PC-9 (cell line): ENCODE measurements at regions not wholly inside any gene's neighbourhood (a gene's known extent, or its start where the extent isn't known, plus 50 kb on each side); places are given as distances from the start of the nearest gene placed in this dataset.

ENCODE experiments used
- BruUV-seq: library from RNA; stranded (reverse); fragments of 400-500 nt; replicated peaks from 2 replicates; lab custom pipeline; 2021; lab: Mats Ljungman, UMichigan
- CTCF ChIA-PET: fragments of 300-600 bp; sonication (Branson Sonifier 250); formaldehyde crosslinking; loops from one replicate; lab custom pipeline; 2022; ENCODE audit warnings: antibody characterized with exemption; lab: Charles Lee
- POLR2A ChIA-PET: fragments of 300-600 bp; sonication (Branson Sonifier 250); formaldehyde crosslinking; loops from one replicate; lab custom pipeline; 2022; ENCODE audit warnings: antibody characterized with exemption; ENCODE audit not compliant: unreplicated experiment; lab: Charles Lee
- DNase-seq, 2 experiments: peaks; one replicate each; pipeline versions ENCODE4 v3.0.0 to v3.0.0-alpha.2; 2015 to 2022; ENCODE audit warnings: mixed read lengths in 1 of 2
- H2AFZ ChIP-seq: fragments of 200-600 bp; sonication (generic); 2 replicates; pipeline ENCODE4 v1.8.1; 2017; ENCODE audit warnings: antibody characterized with exemption
- H3F3A ChIP-seq: fragments of 200-600 bp; sonication (generic); 2 replicates; pipeline ENCODE4 v1.8.1; 2017; ENCODE audit warnings: antibody characterized with exemption, mild to moderate bottlenecking, low read depth; ENCODE audit not compliant: insufficient read depth
- H3K27ac ChIP-seq: fragments of 200-600 bp; sonication (generic); 2 replicates; pipeline ENCODE4 v1.6.1; 2016; ENCODE audit warnings: mixed run types
- H3K27me3 ChIP-seq: fragments of 200-600 bp; sonication (generic); 2 replicates; pipeline ENCODE4 v1.6.1; 2016; ENCODE audit warnings: low read depth, mixed run types; ENCODE audit not compliant: insufficient read depth
- H3K36me3 ChIP-seq: fragments of 200-600 bp; sonication (generic); 2 replicates; pipeline ENCODE4 v1.6.1; 2016; ENCODE audit warnings: low read depth, mixed run types
- H3K4me1 ChIP-seq: fragments of 200-600 bp; sonication (generic); replicated peaks from 2 replicates; pipeline ENCODE4 v1.6.1; 2016; ENCODE audit warnings: mixed run types; ENCODE audit not compliant: insufficient read depth
- H3K4me2 ChIP-seq: fragments of 200-600 bp; sonication (generic); 2 replicates; pipeline ENCODE4 v1.6.1; 2017; ENCODE audit warnings: mixed run types
- H3K4me3 ChIP-seq: fragments of 200-600 bp; sonication (generic); 2 replicates; pipeline ENCODE4 v1.6.1; 2016; ENCODE audit warnings: mixed run types
- H3K79me2 ChIP-seq: fragments of 200-600 bp; sonication (generic); 2 replicates; pipeline ENCODE4 v1.6.1; 2017; ENCODE audit warnings: low read depth, mixed run types
- H3K9me2 ChIP-seq: fragments of 200-600 bp; sonication (generic); 2 replicates; pipeline ENCODE4 v1.8.1; 2017; ENCODE audit warnings: mild to moderate bottlenecking; ENCODE audit not compliant: insufficient read depth
- H3K9me3 ChIP-seq: fragments of 200-600 bp; sonication (generic); 2 replicates; pipeline ENCODE4 v1.8.1; 2016; ENCODE audit warnings: low read depth; ENCODE audit not compliant: insufficient read depth
- H4K20me1 ChIP-seq: fragments of 200-600 bp; sonication (generic); 2 replicates; pipeline ENCODE4 v1.8.1; 2017; ENCODE audit not compliant: insufficient read depth
- EZH2 ChIP-seq: fragments of 200-600 bp; sonication (generic); IDR thresholded peaks from 2 replicates; pipeline ENCODE4 v1.8.0; 2017; ENCODE audit warnings: antibody characterized with exemption, low read depth
- intact Hi-C: fragments of 100-400 bp; cut with micrococcal nuclease; formaldehyde crosslinking; loops from one replicate; pipeline ENCODE4 v1.10.0; 2022; ENCODE audit not compliant: unreplicated experiment
- TF ChIP-seq, protein P1 (sequence below): fragments of 200-600 bp; sonication (generic); conservative IDR thresholded peaks from 2 replicates; pipeline ENCODE4 v1.6.1; 2017; ENCODE audit warnings: mixed run types, antibody characterized with exemption, mild to moderate bottlenecking, moderate library complexity

DNA sequence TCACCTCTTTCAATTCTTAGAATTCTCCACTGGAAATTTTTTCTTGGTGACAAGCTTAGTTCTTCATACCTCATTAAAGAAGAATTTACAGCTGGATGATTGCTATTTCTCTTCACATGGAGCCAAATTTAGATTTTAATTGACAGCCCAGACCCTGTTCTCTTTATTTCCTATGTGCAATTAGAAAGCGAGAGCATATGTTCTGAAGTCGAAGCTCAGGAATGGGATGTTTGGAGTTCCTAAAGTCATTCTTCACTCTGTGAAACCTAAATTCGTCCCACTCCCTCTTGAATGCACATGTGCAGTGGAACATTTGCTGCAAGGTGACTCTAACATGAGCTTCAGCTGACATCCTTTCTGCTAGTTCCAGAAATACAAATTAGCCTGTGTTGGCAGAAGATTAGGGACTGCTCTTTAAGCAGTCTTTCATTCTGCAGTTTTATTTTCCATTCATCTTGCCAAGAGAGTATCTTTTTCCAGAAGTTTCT, 129.3 kb upstream of the KCNJ16 start:
- TF ChIP-seq, protein P1, sequence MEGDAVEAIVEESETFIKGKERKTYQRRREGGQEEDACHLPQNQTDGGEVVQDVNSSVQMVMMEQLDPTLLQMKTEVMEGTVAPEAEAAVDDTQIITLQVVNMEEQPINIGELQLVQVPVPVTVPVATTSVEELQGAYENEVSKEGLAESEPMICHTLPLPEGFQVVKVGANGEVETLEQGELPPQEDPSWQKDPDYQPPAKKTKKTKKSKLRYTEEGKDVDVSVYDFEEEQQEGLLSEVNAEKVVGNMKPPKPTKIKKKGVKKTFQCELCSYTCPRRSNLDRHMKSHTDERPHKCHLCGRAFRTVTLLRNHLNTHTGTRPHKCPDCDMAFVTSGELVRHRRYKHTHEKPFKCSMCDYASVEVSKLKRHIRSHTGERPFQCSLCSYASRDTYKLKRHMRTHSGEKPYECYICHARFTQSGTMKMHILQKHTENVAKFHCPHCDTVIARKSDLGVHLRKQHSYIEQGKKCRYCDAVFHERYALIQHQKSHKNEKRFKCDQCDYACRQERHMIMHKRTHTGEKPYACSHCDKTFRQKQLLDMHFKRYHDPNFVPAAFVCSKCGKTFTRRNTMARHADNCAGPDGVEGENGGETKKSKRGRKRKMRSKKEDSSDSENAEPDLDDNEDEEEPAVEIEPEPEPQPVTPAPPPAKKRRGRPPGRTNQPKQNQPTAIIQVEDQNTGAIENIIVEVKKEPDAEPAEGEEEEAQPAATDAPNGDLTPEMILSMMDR = no peak
- CTCF ChIA-PET = no interaction called here

DNA sequence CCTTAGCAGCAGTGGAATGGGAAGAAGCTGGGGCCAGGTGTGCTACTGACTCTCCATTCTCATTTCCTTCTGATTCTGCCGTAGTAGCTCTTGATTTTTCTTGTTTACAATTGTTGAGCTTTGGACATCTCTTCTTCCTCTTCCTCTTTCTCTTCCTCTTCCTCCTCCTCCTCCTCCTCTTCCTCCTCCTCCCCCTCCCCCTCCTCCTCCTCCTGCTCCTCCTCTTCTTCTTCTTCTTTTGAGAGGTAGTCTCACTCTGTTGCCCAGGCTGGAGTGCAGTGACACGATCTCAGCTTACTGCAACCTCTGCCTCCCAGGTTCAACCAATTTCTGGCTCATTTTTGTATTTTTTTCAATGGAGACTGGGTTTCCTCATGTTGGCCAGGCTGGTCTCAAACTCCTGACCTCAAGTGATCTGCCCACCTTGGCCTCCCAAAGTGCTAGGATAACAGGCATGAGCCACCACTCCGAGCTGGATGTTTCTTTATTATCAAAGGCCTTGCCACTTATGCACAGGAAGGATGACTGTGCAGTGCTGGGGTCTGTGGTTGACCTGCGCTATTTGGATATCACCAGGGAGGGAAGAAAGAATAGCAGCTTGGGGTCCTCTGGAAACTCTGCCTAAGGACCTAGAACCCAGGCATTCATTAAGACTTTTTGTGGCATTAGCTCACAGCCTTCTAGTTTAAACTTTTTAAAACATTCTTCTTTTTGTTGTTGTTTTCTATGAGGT, 127.8 kb upstream of the KCNJ16 start:
- TF ChIP-seq, protein P1 = no peak
- TF ChIP-seq EZH2 = no peak
- Histone ChIP-seq H3K79me2 (no peaks in the 10 kb centered on the region), H2AFZ (no peak overlapping the region), H3K9me3 (no peaks in the 10 kb centered on the region), H3K9me2 (no peaks in the 10 kb centered on the region), H3F3A (no peaks in the 10 kb centered on the region), H3K27ac (no peak overlapping the region), H3K36me3 (no peaks in the 10 kb centered on the region), H3K27me3 (no peaks in the 10 kb centered on the region), H3K4me2 (no peak overlapping the region), H3K4me1 (no peaks in the 10 kb centered on the region), H4K20me1 (no peaks in the 10 kb centered on the region), H3K4me3 (no peak overlapping the region)
- POLR2A ChIA-PET = no interaction called here
- no TSS peak for BruUV-seq
- CTCF ChIA-PET = no interaction called here
- DNase-seq = no peak
- intact Hi-C loops = no loop called here

More for the DNA sequence above, 129.3 kb upstream of the KCNJ16 start:
- intact Hi-C loops = no loop called here
- Histone ChIP-seq H3K9me3 (no peaks in the 10 kb centered on the region), H2AFZ (no peak overlapping the region), H3F3A (no peaks in the 10 kb centered on the region), H3K9me2 (no peaks in the 10 kb centered on the region), H3K36me3 (no peaks in the 10 kb centered on the region), H3K27ac (no peak overlapping the region), H3K27me3 (no peaks in the 10 kb centered on the region), H3K4me1 (no peaks in the 10 kb centered on the region), H3K4me3 (no peak overlapping the region), H3K79me2 (no peaks in the 10 kb centered on the region), H4K20me1 (no peaks in the 10 kb centered on the region), H3K4me2 (no peak overlapping the region)
- no TSS peak for BruUV-seq
- POLR2A ChIA-PET = no interaction called here
- no peak for DNase-seq

DNA sequence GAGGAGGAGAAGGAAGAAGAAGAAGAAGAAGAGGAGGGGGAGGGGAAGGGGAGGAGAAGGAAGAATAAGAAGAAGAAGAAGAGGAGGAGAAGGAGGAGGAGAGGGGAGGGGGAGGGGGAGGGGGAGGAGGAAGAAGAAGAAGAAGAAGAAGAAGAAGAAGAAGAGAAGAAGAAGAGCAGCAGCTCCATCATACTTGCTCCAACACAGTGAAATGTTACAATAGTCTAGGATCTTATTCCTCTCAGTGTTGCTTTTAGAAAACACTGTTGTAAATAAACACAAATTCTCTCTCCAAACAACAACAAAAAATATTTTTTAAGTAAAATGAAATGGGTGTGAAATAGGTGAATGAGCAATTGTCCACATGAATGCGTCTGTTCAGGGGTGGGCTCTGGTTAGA, 126.6 kb upstream of the KCNJ16 start:
- DNase-seq = no peak
- CTCF ChIA-PET = no interaction called here
- intact Hi-C loops = no loop called here
- H3K4me1 ChIP-seq = no peaks in the 10 kb centered on the region
- no TSS peak for BruUV-seq
- H3F3A ChIP-seq = no peaks in the 10 kb centered on the region
- no peaks in the 10 kb centered on the region for H3K79me2 ChIP-seq
- no peak overlapping the region for H2AFZ ChIP-seq
- no peaks in the 10 kb centered on the region for H3K9me2 ChIP-seq
- POLR2A ChIA-PET = no interaction called here
- H3K9me3 ChIP-seq = no peaks in the 10 kb centered on the region
- no peaks in the 10 kb centered on the region for H3K27me3 ChIP-seq
- TF ChIP-seq EZH2 = no peak
- TF ChIP-seq, protein P1 = no peak
- H3K4me2 ChIP-seq = no peak overlapping the region
- H4K20me1 ChIP-seq = no peaks in the 10 kb centered on the region
- H3K4me3 ChIP-seq = no peak overlapping the region
- no peak overlapping the region for H3K27ac ChIP-seq
- H3K36me3 ChIP-seq = no peaks in the 10 kb centered on the region
